Panc1 (cell line): ENCODE measurements at regions not wholly inside any gene's neighbourhood (a gene's known extent, or its start where the extent isn't known, plus 50 kb on each side); places are given as distances from the start of the nearest gene placed in this dataset.

Source experiments
- ATAC-seq: fragments of 200-7000 bp; cut with Tn5 transposase; 2 replicates; pipeline ENCODE4 v1.9.1; 2020; ENCODE audit warnings: mild to moderate bottlenecking, moderate library complexity
- BruUV-seq: library from RNA; stranded (reverse); fragments of 400-500 nt; replicated peaks from 2 replicates; lab custom pipeline; 2021; lab: Mats Ljungman, UMichigan
- CTCF ChIA-PET: fragments of 300-600 bp; sonication (Branson Sonifier 250); formaldehyde crosslinking; loops from one replicate; lab custom pipeline; 2022; ENCODE audit warnings: antibody characterized with exemption; lab: Charles Lee
- POLR2A ChIA-PET: fragments of 300-600 bp; sonication (Branson Sonifier 250); formaldehyde crosslinking; loops from one replicate; lab custom pipeline; 2022; ENCODE audit warnings: antibody characterized with exemption; lab: Charles Lee
- DNase-seq: peaks from one replicate; pipeline ENCODE4 v3.0.0-alpha.2; 2010; ENCODE audit warnings: low read depth, low spot score
- H3K27ac ChIP-seq: 2 replicates; pipeline ENCODE4 v1.5.1; 2011; ENCODE audit warnings: mild to moderate bottlenecking, low read length, inconsistent platforms
- H3K27me3 ChIP-seq: fragments of 200-500 bp; sonication (Bioruptor generic); 2 replicates; pipeline ENCODE4 v1.6.0; 2014; ENCODE audit warnings: low read length, inconsistent platforms; ENCODE audit not compliant: control insufficient read depth, insufficient read depth
- H3K36me3 ChIP-seq: fragments of 200-500 bp; sonication (Bioruptor generic); 2 replicates; pipeline ENCODE4 v1.5.1; 2014; ENCODE audit warnings: inconsistent platforms, mild to moderate bottlenecking, low read length, moderate library complexity; ENCODE audit not compliant: control insufficient read depth, insufficient read depth
- H3K4me1 ChIP-seq: 2 replicates; pipeline ENCODE4 v1.5.1; 2011; ENCODE audit warnings: inconsistent platforms, mild to moderate bottlenecking, low read length, moderate library complexity; ENCODE audit not compliant: control insufficient read depth, insufficient read depth
- H3K4me3 ChIP-seq, 2 experiments: 2 replicates each; pipeline ENCODE4 v1.5.1; 2011 to 2012; ENCODE audit warnings: low read depth in 2 of 2, low read length in 2 of 2, mild to moderate bottlenecking in 2 of 2, inconsistent platforms in 1 of 2, moderate library complexity in 1 of 2
- H3K9me3 ChIP-seq: fragments of 200-500 bp; sonication (Bioruptor generic); 2 replicates; pipeline ENCODE4 v1.5.1; 2014; ENCODE audit warnings: low read depth, mild to moderate bottlenecking, inconsistent platforms, low read length, moderate library complexity; ENCODE audit not compliant: control insufficient read depth, insufficient read depth
- POLR2AphosphoS5 ChIP-seq: IDR thresholded peaks from 2 replicates; pipeline ENCODE4 v1.6.1; 2012; ENCODE audit warnings: mild to moderate bottlenecking, low read depth, low read length, moderate library complexity
- SIN3A ChIP-seq: IDR thresholded peaks from 2 replicates; pipeline ENCODE4 v1.6.1; 2012; ENCODE audit warnings: low read depth, mild to moderate bottlenecking, low read length, moderate library complexity, borderline replicate concordance; ENCODE audit not compliant: insufficient read depth
- TCF7L2 ChIP-seq: IDR thresholded peaks from 2 replicates; pipeline ENCODE4 v1.6.1; 2011; ENCODE audit warnings: mild to moderate bottlenecking, low read depth, low read length, inconsistent platforms
- in situ Hi-C: cut with HindIII; loops from 2 replicates; pipeline ENCODE4 v1.10.0; 2016; ENCODE audit warnings: low sequenced_read_pairs, low pct_unique_long_range_greater_than_20kb
- intact Hi-C: fragments of 100-400 bp; cut with micrococcal nuclease; formaldehyde crosslinking; loops from one replicate; pipeline ENCODE4 v1.10.0; 2022; ENCODE audit not compliant: unreplicated experiment
- TF ChIP-seq, protein P1 (sequence below), 2 experiments: IDR thresholded peaks; 2 replicates each; pipeline ENCODE4 v1.6.1; 2011 to 2012; ENCODE audit warnings: low read depth in 2 of 2, control low read depth in 1 of 2, low read length in 1 of 2, mild to moderate bottlenecking in 1 of 2, moderate library complexity in 1 of 2; ENCODE audit not compliant: insufficient read depth in 1 of 2
- TF ChIP-seq, protein P2 (sequence below): fragments of 450-650 bp; IDR thresholded peaks from 2 replicates; pipeline ENCODE4 v1.5.1; 2017; ENCODE audit warnings: mild to moderate bottlenecking

GRCh38 chr2:108118996-108119395, 120.8 kb upstream of the SULT1C3 start:
- ATAC-seq (no peak), DNase-seq (no peak)
- no peaks in the 10 kb centered on the region for H3K4me1 ChIP-seq
- in situ Hi-C loops (no loop called here), intact Hi-C loops (no loop called here)
- H3K4me3 ChIP-seq, result no peak overlapping the region
- TF ChIP-seq, protein P1, sequence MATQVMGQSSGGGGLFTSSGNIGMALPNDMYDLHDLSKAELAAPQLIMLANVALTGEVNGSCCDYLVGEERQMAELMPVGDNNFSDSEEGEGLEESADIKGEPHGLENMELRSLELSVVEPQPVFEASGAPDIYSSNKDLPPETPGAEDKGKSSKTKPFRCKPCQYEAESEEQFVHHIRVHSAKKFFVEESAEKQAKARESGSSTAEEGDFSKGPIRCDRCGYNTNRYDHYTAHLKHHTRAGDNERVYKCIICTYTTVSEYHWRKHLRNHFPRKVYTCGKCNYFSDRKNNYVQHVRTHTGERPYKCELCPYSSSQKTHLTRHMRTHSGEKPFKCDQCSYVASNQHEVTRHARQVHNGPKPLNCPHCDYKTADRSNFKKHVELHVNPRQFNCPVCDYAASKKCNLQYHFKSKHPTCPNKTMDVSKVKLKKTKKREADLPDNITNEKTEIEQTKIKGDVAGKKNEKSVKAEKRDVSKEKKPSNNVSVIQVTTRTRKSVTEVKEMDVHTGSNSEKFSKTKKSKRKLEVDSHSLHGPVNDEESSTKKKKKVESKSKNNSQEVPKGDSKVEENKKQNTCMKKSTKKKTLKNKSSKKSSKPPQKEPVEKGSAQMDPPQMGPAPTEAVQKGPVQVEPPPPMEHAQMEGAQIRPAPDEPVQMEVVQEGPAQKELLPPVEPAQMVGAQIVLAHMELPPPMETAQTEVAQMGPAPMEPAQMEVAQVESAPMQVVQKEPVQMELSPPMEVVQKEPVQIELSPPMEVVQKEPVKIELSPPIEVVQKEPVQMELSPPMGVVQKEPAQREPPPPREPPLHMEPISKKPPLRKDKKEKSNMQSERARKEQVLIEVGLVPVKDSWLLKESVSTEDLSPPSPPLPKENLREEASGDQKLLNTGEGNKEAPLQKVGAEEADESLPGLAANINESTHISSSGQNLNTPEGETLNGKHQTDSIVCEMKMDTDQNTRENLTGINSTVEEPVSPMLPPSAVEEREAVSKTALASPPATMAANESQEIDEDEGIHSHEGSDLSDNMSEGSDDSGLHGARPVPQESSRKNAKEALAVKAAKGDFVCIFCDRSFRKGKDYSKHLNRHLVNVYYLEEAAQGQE (IDR thresholded peaks at IDR 0.05; ENCODE audit: insufficient read depth in 1 of 2, low read depth in 2 of 2, low read length in 1 of 2), result no peak
- no peak for TF ChIP-seq SIN3A
- no peak for TF ChIP-seq TCF7L2
- TF ChIP-seq, protein P2, sequence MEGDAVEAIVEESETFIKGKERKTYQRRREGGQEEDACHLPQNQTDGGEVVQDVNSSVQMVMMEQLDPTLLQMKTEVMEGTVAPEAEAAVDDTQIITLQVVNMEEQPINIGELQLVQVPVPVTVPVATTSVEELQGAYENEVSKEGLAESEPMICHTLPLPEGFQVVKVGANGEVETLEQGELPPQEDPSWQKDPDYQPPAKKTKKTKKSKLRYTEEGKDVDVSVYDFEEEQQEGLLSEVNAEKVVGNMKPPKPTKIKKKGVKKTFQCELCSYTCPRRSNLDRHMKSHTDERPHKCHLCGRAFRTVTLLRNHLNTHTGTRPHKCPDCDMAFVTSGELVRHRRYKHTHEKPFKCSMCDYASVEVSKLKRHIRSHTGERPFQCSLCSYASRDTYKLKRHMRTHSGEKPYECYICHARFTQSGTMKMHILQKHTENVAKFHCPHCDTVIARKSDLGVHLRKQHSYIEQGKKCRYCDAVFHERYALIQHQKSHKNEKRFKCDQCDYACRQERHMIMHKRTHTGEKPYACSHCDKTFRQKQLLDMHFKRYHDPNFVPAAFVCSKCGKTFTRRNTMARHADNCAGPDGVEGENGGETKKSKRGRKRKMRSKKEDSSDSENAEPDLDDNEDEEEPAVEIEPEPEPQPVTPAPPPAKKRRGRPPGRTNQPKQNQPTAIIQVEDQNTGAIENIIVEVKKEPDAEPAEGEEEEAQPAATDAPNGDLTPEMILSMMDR, result no peak
- no peak for TF ChIP-seq POLR2AphosphoS5
- no peaks in the 10 kb centered on the region for H3K9me3 ChIP-seq
- BruUV-seq, result no TSS peak
- no peak overlapping the region for H3K27ac ChIP-seq
- H3K27me3 ChIP-seq, result no peaks in the 10 kb centered on the region
- ChIA-PET CTCF (no interaction called here), POLR2A (no interaction called here)
- no peaks in the 10 kb centered on the region for H3K36me3 ChIP-seq

- POLR2A ChIA-PET, result no interaction called here
- intact Hi-C loops, result no loop called here
- Histone ChIP-seq H3K27ac (no peak overlapping the region), H3K9me3 (no peaks in the 10 kb centered on the region), H3K4me3 (no peak overlapping the region), H3K36me3 (no peaks in the 10 kb centered on the region), H3K4me1 (no peaks in the 10 kb centered on the region), H3K27me3 (no peaks in the 10 kb centered on the region)
- DNase-seq, result no peak
- in situ Hi-C loops, result no loop called here
- no peak for ATAC-seq
- TF ChIP-seq, protein P1 (IDR thresholded peaks at IDR 0.05; ENCODE audit: insufficient read depth in 1 of 2, low read depth in 2 of 2, low read length in 1 of 2), result no peak
- no peak for TF ChIP-seq TCF7L2
- TF ChIP-seq SIN3A, result no peak
- no peak for TF ChIP-seq POLR2AphosphoS5
- TF ChIP-seq, protein P2, result no peak
- CTCF ChIA-PET, result no interaction called here
- no TSS peak for BruUV-seq
These were observed 120.3 kb upstream of the SULT1C3 start for GRCh38 chr2:108119492-108119891.
